Mucosa of descending colon (tissue), 3 donors: ENCODE measurements at regions not wholly inside any gene's neighbourhood (a gene's known extent, or its start where the extent isn't known, plus 50 kb on each side); places are given as distances from the start of the nearest gene placed in this dataset.

Experiments
- ATAC-seq: fragments of 200-7000 bp; cut with Tn5 transposase; one replicate; pipeline ENCODE4 v1.9.1; 2020; ENCODE audit warnings: mild to moderate bottlenecking, moderate library complexity
- DNase-seq, 3 donors: peaks; one replicate each; pipeline ENCODE4 v3.0.0-alpha.2; 2020
- H3K36me3 ChIP-seq: fragments of 200-600 bp; one replicate; pipeline ENCODE4 v1.8.0; 2021; ENCODE audit warnings: low read depth, mild to moderate bottlenecking
- H3K4me1 ChIP-seq: fragments of 200-600 bp; one replicate; pipeline ENCODE4 v1.8.0; 2021; ENCODE audit warnings: low read depth, mild to moderate bottlenecking
- H3K4me3 ChIP-seq: fragments of 200-600 bp; one replicate; pipeline ENCODE4 v1.8.0; 2021; ENCODE audit warnings: mild to moderate bottlenecking
- H3K9me3 ChIP-seq: fragments of 200-600 bp; one replicate; pipeline ENCODE4 v1.8.0; 2021; ENCODE audit warnings: mild to moderate bottlenecking
- intact Hi-C, 2 donors: fragments of 100-400 bp; cut with DNase I in 1 of 2; cut with micrococcal nuclease in 1 of 2; formaldehyde crosslinking; loops; one replicate each; pipeline versions ENCODE4 v1.11.0 to v1.11.1; 2022; cut with DNase I, micrococcal nuclease
- TF ChIP-seq, protein P1 (sequence below): fragments of 200-600 bp; IDR thresholded peaks from one replicate; pipeline ENCODE4 v1.8.0; 2022; ENCODE audit warnings: antibody characterized with exemption, mild to moderate bottlenecking
- donor health status: DM: no; HTN: no; CAD: no; lungs with moderate emphysema.
- donor health status: DM: no; HTN: no; CAD: no.
- donor health status: DM: no; HTN: yes; CAD: no.

DNA sequence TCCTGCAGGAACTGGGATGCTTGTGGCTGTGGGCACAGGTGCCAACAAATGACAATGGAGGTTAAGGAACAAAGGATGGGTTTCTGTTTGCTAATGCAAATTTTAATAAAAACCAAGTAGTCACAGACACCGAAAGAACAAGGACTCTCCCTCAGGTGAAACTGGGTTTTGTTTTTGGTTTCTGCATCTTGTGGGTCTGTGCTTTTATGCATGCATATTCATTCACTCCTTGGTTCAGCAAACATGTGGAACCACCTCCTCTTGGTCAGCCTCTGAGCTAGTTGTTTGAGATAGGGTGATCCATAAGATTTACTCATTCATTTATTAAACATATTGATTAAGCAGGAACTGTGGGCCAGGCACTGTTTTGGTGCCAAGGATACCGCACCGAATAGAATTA is 381.9 kb downstream of the CDK5RAP2 start:
- TF ChIP-seq, protein P1, sequence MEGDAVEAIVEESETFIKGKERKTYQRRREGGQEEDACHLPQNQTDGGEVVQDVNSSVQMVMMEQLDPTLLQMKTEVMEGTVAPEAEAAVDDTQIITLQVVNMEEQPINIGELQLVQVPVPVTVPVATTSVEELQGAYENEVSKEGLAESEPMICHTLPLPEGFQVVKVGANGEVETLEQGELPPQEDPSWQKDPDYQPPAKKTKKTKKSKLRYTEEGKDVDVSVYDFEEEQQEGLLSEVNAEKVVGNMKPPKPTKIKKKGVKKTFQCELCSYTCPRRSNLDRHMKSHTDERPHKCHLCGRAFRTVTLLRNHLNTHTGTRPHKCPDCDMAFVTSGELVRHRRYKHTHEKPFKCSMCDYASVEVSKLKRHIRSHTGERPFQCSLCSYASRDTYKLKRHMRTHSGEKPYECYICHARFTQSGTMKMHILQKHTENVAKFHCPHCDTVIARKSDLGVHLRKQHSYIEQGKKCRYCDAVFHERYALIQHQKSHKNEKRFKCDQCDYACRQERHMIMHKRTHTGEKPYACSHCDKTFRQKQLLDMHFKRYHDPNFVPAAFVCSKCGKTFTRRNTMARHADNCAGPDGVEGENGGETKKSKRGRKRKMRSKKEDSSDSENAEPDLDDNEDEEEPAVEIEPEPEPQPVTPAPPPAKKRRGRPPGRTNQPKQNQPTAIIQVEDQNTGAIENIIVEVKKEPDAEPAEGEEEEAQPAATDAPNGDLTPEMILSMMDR: no peak
- ATAC-seq (no peak), DNase-seq (no peak)
- no peaks in the 10 kb centered on the region for H3K36me3 ChIP-seq
- intact Hi-C loops: no loop called here
- H3K4me3 ChIP-seq: no peak overlapping the region
- no peaks in the 10 kb centered on the region for H3K4me1 ChIP-seq
- H3K9me3 ChIP-seq: no peaks in the 10 kb centered on the region

- TF ChIP-seq, protein P1: no peak
- DNase-seq: no peak
- H3K9me3 ChIP-seq: no peaks in the 10 kb centered on the region
- ATAC-seq: no peak
- no peaks in the 10 kb centered on the region for H3K36me3 ChIP-seq
- intact Hi-C loops: no loop called here
- H3K4me3 ChIP-seq: no peak overlapping the region
- H3K4me1 ChIP-seq: no peaks in the 10 kb centered on the region
Observed at GRCh38 chr9:120197605-120198004, 382.4 kb downstream of the CDK5RAP2 start.

DNA sequence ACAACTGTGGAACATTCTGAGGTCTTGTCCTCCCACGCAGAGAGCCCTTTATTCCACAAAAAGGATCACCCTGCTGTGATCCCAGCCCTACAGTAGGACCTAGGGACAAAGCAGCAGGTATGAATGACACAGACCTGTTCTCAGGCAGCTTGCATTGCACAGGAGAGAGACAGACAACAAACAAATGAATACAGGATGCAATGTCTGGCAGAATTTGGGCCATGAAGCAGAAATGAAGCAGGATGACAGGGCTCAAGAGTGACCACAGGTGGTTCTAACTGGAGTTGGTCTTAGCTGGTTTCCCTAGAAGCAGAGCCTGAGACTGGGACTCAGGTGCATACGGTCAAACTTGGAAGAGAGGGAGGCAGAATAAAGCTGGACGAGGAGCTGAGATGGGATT is 388.8 kb downstream of the CDK5RAP2 start:
- no peaks in the 10 kb centered on the region for H3K36me3 ChIP-seq
- no peaks in the 10 kb centered on the region for H3K4me1 ChIP-seq
- TF ChIP-seq, protein P1: no peak
- DNase-seq (no peak), ATAC-seq (no peak)
- H3K4me3 ChIP-seq: no peak overlapping the region
- no peaks in the 10 kb centered on the region for H3K9me3 ChIP-seq
- intact Hi-C loops: no loop called here

DNA sequence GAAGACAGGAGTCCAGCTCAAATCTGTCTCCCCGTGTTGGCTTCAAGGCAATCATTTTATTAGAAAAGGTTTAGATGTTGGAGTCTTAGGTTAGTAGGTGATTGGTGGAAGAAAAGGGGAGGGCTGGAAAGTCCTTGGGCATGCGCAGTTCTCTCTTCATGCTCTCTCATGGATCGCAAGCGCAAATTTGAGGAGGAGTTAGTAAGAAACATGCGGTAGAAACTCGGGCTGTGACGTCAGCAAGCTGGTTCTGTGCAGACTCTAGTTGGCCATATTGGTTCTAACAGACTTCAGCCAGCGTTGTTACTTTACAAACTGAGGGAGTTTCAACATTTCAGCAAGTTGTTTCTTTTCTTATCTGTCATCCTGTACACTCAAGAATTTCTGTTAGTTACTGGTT is 392.2 kb downstream of the CDK5RAP2 start:
- Histone ChIP-seq H3K4me3 (no peak overlapping the region), H3K36me3 (no peaks in the 10 kb centered on the region), H3K9me3 (no peaks in the 10 kb centered on the region), H3K4me1 (no peaks in the 10 kb centered on the region)
- intact Hi-C loops: no loop called here
- no peak for DNase-seq
- TF ChIP-seq, protein P1: no peak
- no peak for ATAC-seq

- no peaks in the 10 kb centered on the region for H3K9me3 ChIP-seq
- no peaks in the 10 kb centered on the region for H3K4me1 ChIP-seq
- ATAC-seq: no peak
- TF ChIP-seq, protein P1: no peak
- no peaks in the 10 kb centered on the region for H3K36me3 ChIP-seq
- DNase-seq: no peak
- intact Hi-C loops: no loop called here
- H3K4me3 ChIP-seq: no peak overlapping the region
Observed at GRCh38 chr9:120186276-120186675, 393.7 kb downstream of the CDK5RAP2 start.

GRCh38 chr9:120184266-120184665 is 395.7 kb downstream of the CDK5RAP2 start:
- Histone ChIP-seq H3K4me3 (no peak overlapping the region), H3K9me3 (no peaks in the 10 kb centered on the region), H3K4me1 (no peaks in the 10 kb centered on the region), H3K36me3 (no peaks in the 10 kb centered on the region)
- ATAC-seq (no peak), DNase-seq (no peak)
- intact Hi-C loops: no loop called here
- TF ChIP-seq, protein P1: no peak
